AG10803 (cell line): ENCODE measurements at regions not wholly inside any gene's neighbourhood (a gene's known extent, or its start where the extent isn't known, plus 50 kb on each side); places are given as distances from the start of the nearest gene placed in this dataset.
A peak's percentile ranks its signal among the peaks of the same experiment; 100 is the strongest.

Experiments used
- DNase-seq: peaks from one replicate; pipeline ENCODE4 v3.0.0; 2010; ENCODE audit warnings: low read depth
- H3K4me3 ChIP-seq: 2 replicates; pipeline ENCODE4 v1.5.1; 2011; ENCODE audit warnings: mild to moderate bottlenecking, low read length, control low read depth
- CTCF ChIP-seq: conservative IDR thresholded peaks from 2 replicates; pipeline ENCODE4 v1.5.1; 2011; ENCODE audit warnings: mild to moderate bottlenecking, low read length, control low read depth, inconsistent platforms

- no peak for TF ChIP-seq CTCF
- no peak overlapping the region for H3K4me3 ChIP-seq
- peak; percentile 52 for DNase-seq
Measured at GRCh38 chr10:42491001-42491592, 147.3 kb downstream of the ZNF33B start.

GRCh38 chr10:42490368-42490767 is 148.0 kb downstream of the ZNF33B start:
- H3K4me3 ChIP-seq = no peak overlapping the region
- TF ChIP-seq CTCF = no peak
- no peak for DNase-seq

GRCh38 chr10:42488416-42488815 is 150.0 kb downstream of the ZNF33B start:
- DNase-seq = peak; percentile 85
- peak overlapping the region; percentile 9; the same call in 1 of the 2 replicates for H3K4me3 ChIP-seq
- TF ChIP-seq CTCF = no peak

GRCh38 chr10:42482411-42482810 is 156.0 kb downstream of the ZNF33B start:
- DNase-seq = peak; percentile 60
- no peak overlapping the region for H3K4me3 ChIP-seq
- TF ChIP-seq CTCF = no peak

GRCh38 chr10:42479057-42479456 is 159.3 kb downstream of the ZNF33B start:
- TF ChIP-seq CTCF = no peak
- DNase-seq = no peak
- H3K4me3 ChIP-seq = no peak overlapping the region

GRCh38 chr10:42477170-42477569 is 161.2 kb downstream of the ZNF33B start:
- H3K4me3 ChIP-seq = no peak overlapping the region

GRCh38 chr10:42476101-42476500 is 162.3 kb downstream of the ZNF33B start:
- DNase-seq = no peak
- H3K4me3 ChIP-seq = peak overlapping the region; percentile 52
- no peak for TF ChIP-seq CTCF

More at GRCh38 chr10:42477170-42477569, 161.2 kb downstream of the ZNF33B start:
- DNase-seq = no peak
- TF ChIP-seq CTCF = no peak
